SK-N-SH treated with all-trans-retinoic acid at 6 μM for 48 hours (cell line): ENCODE measurements at regions not wholly inside any gene's neighbourhood (a gene's known extent, or its start where the extent isn't known, plus 50 kb on each side); places are given as distances from the start of the nearest gene placed in this dataset.

Source experiments
- ARNTL ChIP-seq: fragments of 450-650 bp; formaldehyde crosslinking; IDR thresholded peaks from 2 replicates; pipeline ENCODE4 v1.5.0; 2020; ENCODE audit warnings: low read depth, mild to moderate bottlenecking, moderate library complexity, borderline replicate concordance
- PATZ1 ChIP-seq: fragments of 250-450 bp; sonication (Bioruptor Pico); IDR thresholded peaks from 2 replicates; pipeline ENCODE4 v1.8.0; 2020; ENCODE audit warnings: mild to moderate bottlenecking, moderate library complexity, borderline replicate concordance
- SNAI2 ChIP-seq: fragments of 250-450 bp; sonication (Bioruptor Pico); IDR thresholded peaks from 2 replicates; pipeline ENCODE4 v1.5.0; 2020; ENCODE audit warnings: mild to moderate bottlenecking, moderate library complexity
- ZC3H10 ChIP-seq: fragments of 250-450 bp; sonication (Bioruptor Pico); IDR thresholded peaks from 2 replicates; pipeline ENCODE4 v1.5.1; 2021; ENCODE audit warnings: mild to moderate bottlenecking, moderate library complexity

- TF ChIP-seq PATZ1 (CRISPR knock-in tag) (no peak), ARNTL (CRISPR knock-in tag) (no peak), ZC3H10 (CRISPR knock-in tag) (no peak), SNAI2 (no peak)
Measured at GRCh38 chr5:2475902-2476301, 275.6 kb downstream of the IRX2 start.
